SU-DHL-6 (cell line): ENCODE measurements at regions not wholly inside any gene's neighbourhood (a gene's known extent, or its start where the extent isn't known, plus 50 kb on each side); places are given as distances from the start of the nearest gene placed in this dataset.

Experiments
- CTCF ChIP-seq: fragments of 200-600 bp; sonication (generic); IDR thresholded peaks from one replicate; pipeline ENCODE4 v1.5.1; 2017; ENCODE audit warnings: antibody characterized with exemption, mild to moderate bottlenecking, low read length, moderate library complexity; ENCODE audit not compliant: insufficient read depth, poor library complexity, severe bottlenecking
- EZH2phosphoT487 ChIP-seq: fragments of 200-600 bp; sonication (generic), shearing (Covaris generic); conservative IDR thresholded peaks from 2 replicates; pipeline ENCODE4 v1.6.1; 2018; ENCODE audit warnings: mild to moderate bottlenecking, antibody characterized with exemption, low read length, moderate library complexity, mixed read lengths

GRCh38 chr13:83204886-83205285 is 677.4 kb downstream of the SLITRK1 start:
- no peak for TF ChIP-seq CTCF
- TF ChIP-seq EZH2phosphoT487 = no peak
